Activated naive CD4-positive, alpha-beta T cell treated with anti-CD3 and anti-CD28 coated beads, Interleukin-2, amount 10 ng/mL, durations not matched to agents 7 days and 5 days (primary cell): ENCODE measurements at regions not wholly inside any gene's neighbourhood (a gene's known extent, or its start where the extent isn't known, plus 50 kb on each side); places are given as distances from the start of the nearest gene placed in this dataset.

Experiments
- CTCF ChIA-PET: fragments of 350-600 bp; sonication (Branson Sonifier 250); formaldehyde crosslinking; loops from one replicate; lab custom pipeline; 2021; ENCODE audit warnings: antibody characterized with exemption; lab: Charles Lee
- DNase-seq: peaks from one replicate; pipeline ENCODE4 v3.0.0-alpha.2; 2020
- H3K27ac Mint-ChIP-seq: one replicate; pipeline ENCODE4 v1.8.0; 2021; ENCODE audit warnings: mild to moderate bottlenecking, moderate library complexity, mixed read lengths
- H3K27me3 Mint-ChIP-seq: one replicate; pipeline ENCODE4 v1.8.0; 2021; ENCODE audit warnings: mild to moderate bottlenecking, mixed read lengths
- H3K36me3 Mint-ChIP-seq: one replicate; pipeline ENCODE4 v1.8.0; 2021; ENCODE audit warnings: mixed read lengths
- H3K4me1 Mint-ChIP-seq: one replicate; pipeline ENCODE4 v1.8.0; 2021; ENCODE audit warnings: mixed read lengths
- H3K4me3 Mint-ChIP-seq: one replicate; pipeline ENCODE4 v1.8.0; 2021; ENCODE audit warnings: mild to moderate bottlenecking, moderate library complexity, mixed read lengths
- H3K9me3 Mint-ChIP-seq: one replicate; pipeline ENCODE4 v1.8.0; 2021; ENCODE audit warnings: mixed read lengths

DNA sequence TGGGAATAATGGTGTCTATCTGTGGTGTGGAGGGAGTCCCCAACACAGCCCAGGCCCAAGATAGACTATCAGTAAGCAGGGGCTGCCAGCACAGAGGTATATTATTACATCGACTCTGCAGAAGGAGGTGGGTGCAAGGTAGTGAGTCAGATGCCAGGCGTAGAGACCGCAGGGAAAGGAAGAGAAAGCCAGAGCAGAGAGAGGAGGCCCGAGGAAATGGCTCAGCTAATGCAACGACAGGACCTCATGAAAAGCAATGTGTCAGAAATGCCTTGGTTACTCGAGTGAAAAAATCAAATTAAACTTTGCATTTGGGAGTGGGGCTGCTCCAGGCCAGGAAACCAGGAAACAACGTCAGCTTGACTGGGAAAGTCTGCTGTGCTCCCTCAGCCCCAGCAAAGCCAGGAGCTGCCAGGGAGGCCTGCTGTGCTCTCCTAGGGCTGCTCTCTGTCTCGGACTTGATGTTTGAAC lies 173.2 kb downstream of the SUDS3 start:
- CTCF ChIA-PET = no interaction called here
- H3K9me3 Mint-ChIP-seq = peaks cover 8% of the 10 kb centered on the region
- no peak overlapping the region for H3K27ac Mint-ChIP-seq
- no peaks in the 10 kb centered on the region for H3K36me3 Mint-ChIP-seq
- no peak overlapping the region for H3K4me3 Mint-ChIP-seq
- no peaks in the 10 kb centered on the region for H3K27me3 Mint-ChIP-seq
- H3K4me1 Mint-ChIP-seq = no peaks in the 10 kb centered on the region
- no peak for DNase-seq

GRCh38 chr12:118553856-118554504 lies 177.6 kb downstream of the SUDS3 start:
- Mint-ChIP-seq H3K36me3 (no peaks in the 10 kb centered on the region), H3K9me3 (peaks cover 6% of the 10 kb centered on the region), H3K27me3 (no peaks in the 10 kb centered on the region), H3K4me1 (no peaks in the 10 kb centered on the region), H3K4me3 (no peak overlapping the region), H3K27ac (no peak overlapping the region)
- no peak for DNase-seq
- CTCF ChIA-PET = no interaction called here

- DNase-seq = no peak
- Mint-ChIP-seq H3K27ac (no peak overlapping the region), H3K4me1 (no peaks in the 10 kb centered on the region), H3K4me3 (no peak overlapping the region), H3K27me3 (no peaks in the 10 kb centered on the region), H3K36me3 (no peaks in the 10 kb centered on the region), H3K9me3 (no peaks in the 10 kb centered on the region)
- CTCF ChIA-PET = no interaction called here
These were observed 182.6 kb downstream of the SUDS3 start for GRCh38 chr12:118558941-118559340.

GRCh38 chr12:118560733-118561132 lies 184.4 kb downstream of the SUDS3 start:
- Mint-ChIP-seq H3K27ac (no peak overlapping the region), H3K9me3 (no peaks in the 10 kb centered on the region), H3K27me3 (no peaks in the 10 kb centered on the region), H3K36me3 (no peaks in the 10 kb centered on the region), H3K4me1 (no peaks in the 10 kb centered on the region), H3K4me3 (no peak overlapping the region)
- no peak for DNase-seq
- CTCF ChIA-PET = no interaction called here

DNA sequence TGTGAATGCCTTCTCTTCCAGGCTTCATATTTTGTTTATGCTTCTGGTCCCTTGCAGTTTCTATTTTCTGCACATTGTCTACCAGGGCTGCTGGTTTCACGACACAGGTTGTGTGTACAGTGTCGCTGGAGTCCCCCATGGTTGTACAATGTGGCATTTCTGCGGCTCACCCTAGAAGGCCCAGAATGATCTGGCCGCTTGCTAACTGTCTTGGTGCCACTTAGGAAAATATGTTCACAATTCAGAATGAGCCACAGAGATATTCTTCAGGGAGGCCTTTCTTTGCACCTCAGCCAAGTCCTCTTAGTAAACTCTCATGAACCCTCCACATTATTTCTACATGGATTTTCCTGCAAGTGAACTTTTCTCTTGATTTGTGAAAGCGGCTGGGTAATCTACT lies 195.4 kb downstream of the SUDS3 start:
- CTCF ChIA-PET = no interaction called here
- DNase-seq = no peak
- H3K27ac Mint-ChIP-seq = no peak overlapping the region
- no peaks in the 10 kb centered on the region for H3K27me3 Mint-ChIP-seq
- no peak overlapping the region for H3K4me3 Mint-ChIP-seq
- H3K4me1 Mint-ChIP-seq = no peaks in the 10 kb centered on the region
- no peaks in the 10 kb centered on the region for H3K36me3 Mint-ChIP-seq
- no peaks in the 10 kb centered on the region for H3K9me3 Mint-ChIP-seq

DNA sequence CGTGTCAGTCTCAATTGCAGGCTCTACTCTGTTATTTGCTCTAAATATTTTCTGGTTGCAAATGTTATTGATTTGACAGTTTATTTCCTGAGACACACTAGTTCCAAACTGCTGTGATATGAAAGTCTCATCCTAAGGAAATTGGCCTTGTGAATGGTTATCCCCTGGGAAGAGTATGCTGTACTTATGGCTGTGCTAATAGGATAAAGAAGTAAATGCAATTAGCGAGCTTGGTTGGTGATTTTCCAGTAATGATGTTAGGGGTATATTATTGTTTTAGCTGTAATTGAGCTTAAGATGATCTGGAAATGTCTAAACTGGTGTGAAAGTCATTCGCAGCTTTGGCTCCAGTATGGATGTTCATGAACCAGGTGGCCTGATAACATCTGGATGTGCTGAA lies 197.9 kb downstream of the SUDS3 start:
- Mint-ChIP-seq H3K4me1 (no peaks in the 10 kb centered on the region), H3K4me3 (no peak overlapping the region), H3K27ac (no peak overlapping the region)

GRCh38 chr12:118575730-118576129 lies 199.4 kb downstream of the SUDS3 start:
- Mint-ChIP-seq H3K36me3 (no peaks in the 10 kb centered on the region), H3K27me3 (no peaks in the 10 kb centered on the region), H3K4me3 (no peak overlapping the region), H3K4me1 (no peaks in the 10 kb centered on the region), H3K9me3 (no peaks in the 10 kb centered on the region), H3K27ac (no peak overlapping the region)
- DNase-seq = no peak
- CTCF ChIA-PET = no interaction called here

More for the DNA sequence above, 197.9 kb downstream of the SUDS3 start:
- DNase-seq = no peak
- H3K27me3 Mint-ChIP-seq = no peaks in the 10 kb centered on the region
- CTCF ChIA-PET = no interaction called here
- no peaks in the 10 kb centered on the region for H3K9me3 Mint-ChIP-seq
- H3K36me3 Mint-ChIP-seq = no peaks in the 10 kb centered on the region

GRCh38 chr12:118581371-118581770 lies 205.0 kb downstream of the SUDS3 start:
- CTCF ChIA-PET = no interaction called here
- Mint-ChIP-seq H3K9me3 (peaks cover 1% of the 10 kb centered on the region), H3K27me3 (no peaks in the 10 kb centered on the region), H3K4me1 (no peaks in the 10 kb centered on the region), H3K36me3 (no peaks in the 10 kb centered on the region), H3K27ac (no peak overlapping the region), H3K4me3 (no peak overlapping the region)
- no peak for DNase-seq

GRCh38 chr12:118582863-118583262 lies 206.5 kb downstream of the SUDS3 start:
- Mint-ChIP-seq H3K27ac (no peak overlapping the region), H3K36me3 (no peaks in the 10 kb centered on the region), H3K4me3 (no peak overlapping the region), H3K9me3 (peaks cover 1% of the 10 kb centered on the region), H3K27me3 (no peaks in the 10 kb centered on the region), H3K4me1 (no peaks in the 10 kb centered on the region)
- CTCF ChIA-PET = no interaction called here
- no peak for DNase-seq

GRCh38 chr12:118586433-118586832 lies 210.1 kb downstream of the SUDS3 start:
- H3K27me3 Mint-ChIP-seq = no peaks in the 10 kb centered on the region
- peaks cover 1% of the 10 kb centered on the region for H3K9me3 Mint-ChIP-seq
- no peaks in the 10 kb centered on the region for H3K36me3 Mint-ChIP-seq
- no peak overlapping the region for H3K4me3 Mint-ChIP-seq
- CTCF ChIA-PET = no interaction called here
- H3K4me1 Mint-ChIP-seq = no peaks in the 10 kb centered on the region
- no peak for DNase-seq
- H3K27ac Mint-ChIP-seq = no peak overlapping the region

DNA sequence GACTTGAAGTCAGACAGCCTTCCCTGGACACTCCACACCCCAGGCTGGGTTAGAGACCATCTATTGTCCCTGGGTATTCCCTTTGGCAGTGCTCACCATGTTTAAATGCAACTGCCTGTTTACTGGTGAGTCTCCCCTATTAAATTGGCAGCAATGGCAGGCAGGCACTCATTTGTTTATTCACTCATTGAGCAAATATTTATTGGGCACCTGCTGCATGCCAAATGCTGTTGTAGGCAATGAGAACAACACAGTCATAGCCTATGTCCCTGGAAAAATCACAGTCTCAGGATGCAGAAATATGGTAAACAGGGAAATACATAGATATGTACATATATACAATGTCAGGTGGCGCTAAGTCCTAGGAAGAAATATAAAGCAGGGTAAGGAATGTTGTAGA lies 212.8 kb downstream of the SUDS3 start:
- DNase-seq = no peak
- Mint-ChIP-seq H3K27me3 (no peaks in the 10 kb centered on the region), H3K36me3 (no peaks in the 10 kb centered on the region), H3K4me3 (no peak overlapping the region), H3K9me3 (peaks cover 1% of the 10 kb centered on the region), H3K4me1 (no peaks in the 10 kb centered on the region), H3K27ac (no peak overlapping the region)
- CTCF ChIA-PET = no interaction called here

GRCh38 chr12:118590406-118591150 lies 214.2 kb downstream of the SUDS3 start:
- H3K27ac Mint-ChIP-seq = no peak overlapping the region
- no peak overlapping the region for H3K4me3 Mint-ChIP-seq
- H3K36me3 Mint-ChIP-seq = no peaks in the 10 kb centered on the region
- H3K27me3 Mint-ChIP-seq = no peaks in the 10 kb centered on the region
- peaks cover 2% of the 10 kb centered on the region for H3K9me3 Mint-ChIP-seq
- no peaks in the 10 kb centered on the region for H3K4me1 Mint-ChIP-seq
- no peak for DNase-seq
- CTCF ChIA-PET = no interaction called here

DNA sequence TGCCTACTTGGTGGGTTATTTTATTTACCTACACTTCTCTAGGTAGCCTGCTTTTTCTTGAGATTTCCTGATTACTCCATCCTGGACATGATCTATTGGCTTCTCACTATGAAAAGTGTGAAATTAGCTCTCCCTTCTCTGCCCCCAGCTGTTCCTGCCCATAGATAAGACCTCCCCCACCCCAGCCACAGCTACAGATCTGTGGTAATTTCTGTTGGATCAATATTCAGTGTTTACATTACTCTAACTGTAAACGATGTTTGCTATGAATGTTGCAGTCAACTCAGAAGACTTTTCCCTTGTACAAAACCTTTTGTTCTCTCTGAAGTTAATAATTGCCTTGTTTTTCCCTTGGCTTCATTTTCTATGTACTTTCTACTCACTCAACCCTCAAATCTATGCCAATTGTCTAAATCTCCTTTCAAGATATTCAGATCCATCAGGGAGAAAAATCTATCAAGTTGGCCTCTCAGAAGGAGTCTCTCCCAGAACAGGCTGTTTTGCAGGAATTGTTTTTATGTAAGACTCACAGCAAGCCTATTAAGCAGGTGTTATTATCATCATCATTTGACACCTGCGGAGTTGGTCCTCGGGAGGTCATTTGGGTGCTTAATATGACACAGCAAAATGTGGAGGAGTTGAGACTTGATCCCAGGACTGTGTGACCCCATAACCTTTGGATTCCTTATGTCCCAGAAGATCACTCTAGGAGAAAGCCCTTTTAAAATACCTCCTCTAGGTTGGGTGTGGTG lies 227.4 kb downstream of the SUDS3 start:
- Mint-ChIP-seq H3K27ac (no peak overlapping the region), H3K9me3 (peaks cover under 1% of the 10 kb centered on the region), H3K27me3 (no peaks in the 10 kb centered on the region), H3K36me3 (no peaks in the 10 kb centered on the region), H3K4me3 (no peak overlapping the region), H3K4me1 (no peaks in the 10 kb centered on the region)
- CTCF ChIA-PET = no interaction called here
- DNase-seq = no peak

DNA sequence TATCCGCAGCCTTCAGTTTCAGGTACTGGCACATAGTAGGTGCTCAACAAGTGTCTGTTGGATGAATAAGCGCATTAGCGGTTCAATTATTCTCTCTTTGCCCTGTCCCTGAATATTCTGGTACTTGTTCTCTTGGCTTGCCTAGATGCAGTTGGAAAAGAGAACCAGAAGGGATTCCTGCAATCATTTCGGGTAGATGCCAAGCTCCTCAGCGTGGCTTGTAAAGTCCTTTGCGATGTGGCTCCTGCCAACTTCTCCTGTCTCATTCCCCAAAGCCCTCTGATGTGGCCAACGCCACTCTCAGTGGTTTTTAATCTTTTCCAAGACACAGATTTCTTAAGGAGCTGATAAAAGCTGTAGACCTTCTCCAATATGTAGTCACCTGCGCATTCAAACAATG lies 230.3 kb downstream of the SUDS3 start:
- Mint-ChIP-seq H3K36me3 (no peaks in the 10 kb centered on the region), H3K4me1 (no peaks in the 10 kb centered on the region), H3K27ac (no peak overlapping the region), H3K4me3 (no peak overlapping the region), H3K9me3 (no peaks in the 10 kb centered on the region), H3K27me3 (no peaks in the 10 kb centered on the region)
- no peak for DNase-seq
- CTCF ChIA-PET = no interaction called here

- CTCF ChIA-PET = no interaction called here
These were observed 231.5 kb downstream of the SUDS3 start for GRCh38 chr12:118607831-118608230.

More at GRCh38 chr12:118607831-118608230, 231.5 kb downstream of the SUDS3 start:
- H3K4me1 Mint-ChIP-seq = no peaks in the 10 kb centered on the region
- no peaks in the 10 kb centered on the region for H3K9me3 Mint-ChIP-seq
- no peaks in the 10 kb centered on the region for H3K27me3 Mint-ChIP-seq
- no peak overlapping the region for H3K4me3 Mint-ChIP-seq
- no peak overlapping the region for H3K27ac Mint-ChIP-seq
- DNase-seq = no peak
- no peaks in the 10 kb centered on the region for H3K36me3 Mint-ChIP-seq
